Heart right ventricle (tissue), 16 donors: ENCODE measurements at regions not wholly inside any gene's neighbourhood (a gene's known extent, or its start where the extent isn't known, plus 50 kb on each side); places are given as distances from the start of the nearest gene placed in this dataset.
"Not testable (repeated sequence)": the region's sequence is repeated elsewhere in the genome, so short reads cannot be mapped to it uniquely, and the experiment has no call there.

Experiments used
- ATAC-seq, 8 donors: fragments of 200-7000 bp; cut with Tn5 transposase; one replicate each; pipeline ENCODE4 v1.9.1; 2020; ENCODE audit warnings: mild to moderate bottlenecking in 8 of 8, moderate library complexity in 8 of 8, moderate number of reproducible peaks in 1 of 8
- DNase-seq, 2 donors: peaks; one replicate each; pipeline ENCODE4 v3.0.0-alpha.2; 2020
- H3K27ac ChIP-seq, 10 donors: fragments of 200-600 bp; sonication (generic) in 2 of 10; one replicate each; pipeline versions ENCODE4 v1.5.0 to v1.8.0; 2020 to 2022; ENCODE audit warnings: mild to moderate bottlenecking in 3 of 10
- H3K27me3 ChIP-seq, 7 donors: fragments of 200-600 bp; one replicate each; pipeline ENCODE4 v1.8.0; 2021 to 2022; ENCODE audit warnings: mild to moderate bottlenecking in 2 of 7
- H3K36me3 ChIP-seq, 9 donors: fragments of 200-600 bp; sonication (generic) in 1 of 9; one replicate each; pipeline versions ENCODE4 v1.5.0 to v1.8.0; 2020 to 2022; ENCODE audit warnings: mild to moderate bottlenecking in 2 of 9
- H3K4me1 ChIP-seq, 9 donors: fragments of 200-600 bp; sonication (generic) in 1 of 9; one replicate each; pipeline versions ENCODE4 v1.5.0 to v1.8.0; 2020 to 2022; ENCODE audit warnings: mild to moderate bottlenecking in 4 of 9
- H3K4me3 ChIP-seq, 10 donors: fragments of 200-600 bp; sonication (generic) in 2 of 10; one replicate each; pipeline versions ENCODE4 v1.5.0 to v1.8.0; 2020 to 2022; ENCODE audit warnings: mild to moderate bottlenecking in 7 of 10, moderate library complexity in 2 of 10
- H3K9me3 ChIP-seq, 11 donors: fragments of 200-600 bp in 10 of 11; sonication (generic) in 2 of 11; one replicate each; pipeline versions ENCODE4 v1.5.0 to v1.8.0; 2013 to 2022; ENCODE audit warnings: mild to moderate bottlenecking in 2 of 11, control low read depth in 1 of 11, moderate library complexity in 1 of 11
- WGBS, 2 donors: extraction: QIAGEN DNeasy Blood & Tissue Kit; methylation state at CpG; one replicate each; pipeline ENCODE4 v1.1.7; 2013; ENCODE audit warnings: inconsistent platforms in 1 of 2; 5-methylcytosine and 5-hydroxymethylcytosine counted together
- intact Hi-C, 10 donors: fragments of 100-400 bp; cut with DNase I; formaldehyde crosslinking; loops; one replicate each; pipeline versions ENCODE4 v1.11.1 to v1.14.2; 2022
- TF ChIP-seq, protein P1 (sequence below), 9 donors: fragments of 200-600 bp; sonication (generic) in 2 of 9; IDR thresholded peaks; one replicate each; pipeline versions ENCODE4 v1.5.0 to v1.8.0; 2021 to 2022; ENCODE audit warnings: antibody characterized with exemption in 9 of 9, mild to moderate bottlenecking in 5 of 9, moderate library complexity in 1 of 9
- donor health status: Arrhythmogenic right ventricular cardiomyopathy.
- donor health status: ischemic (EF 13 %, LVEDD 7.1; RV severe dilation, severe dysfunction).
- donor health status: healthy with polysubstance abuse.
- donor health status: DM: no; HTN: yes; CAD: no.
- donor health status: DM: no; HTN: no; CAD: no.
- donor health status: ischemic (EF 25% LVEDD 6.9; RV normal size, moderate dysfunction).
- donor health status: ischemic (EF 25% LVEDD 5.7; RV mildly dilated, moderate dysfunction).
- donor health status: healthy.
- donor health status: DM: yes; HTN: yes; CAD: no.
- donor health status: Ischemic cardiomyopathy.
- donor health status: ischemic (EF 35%, LVEDD 5.7; RV mildly dilated, moderate dysfunction).
- donor health status: nonischemic (EF 11% LVEDD 7.7; RV severe dilation, severe dysfunction).
- donor health status: DM: yes; HTN: yes; CAD: no.
- donor health status: PGD.
- donor health status: ischemic (EF 29% LVEDD 5.4; RV normal size, mild dysfunction).
- donor health status: nonischemic (EF 23%, LVEDD 6.1; RV moderate dilation, normal function).

DNA sequence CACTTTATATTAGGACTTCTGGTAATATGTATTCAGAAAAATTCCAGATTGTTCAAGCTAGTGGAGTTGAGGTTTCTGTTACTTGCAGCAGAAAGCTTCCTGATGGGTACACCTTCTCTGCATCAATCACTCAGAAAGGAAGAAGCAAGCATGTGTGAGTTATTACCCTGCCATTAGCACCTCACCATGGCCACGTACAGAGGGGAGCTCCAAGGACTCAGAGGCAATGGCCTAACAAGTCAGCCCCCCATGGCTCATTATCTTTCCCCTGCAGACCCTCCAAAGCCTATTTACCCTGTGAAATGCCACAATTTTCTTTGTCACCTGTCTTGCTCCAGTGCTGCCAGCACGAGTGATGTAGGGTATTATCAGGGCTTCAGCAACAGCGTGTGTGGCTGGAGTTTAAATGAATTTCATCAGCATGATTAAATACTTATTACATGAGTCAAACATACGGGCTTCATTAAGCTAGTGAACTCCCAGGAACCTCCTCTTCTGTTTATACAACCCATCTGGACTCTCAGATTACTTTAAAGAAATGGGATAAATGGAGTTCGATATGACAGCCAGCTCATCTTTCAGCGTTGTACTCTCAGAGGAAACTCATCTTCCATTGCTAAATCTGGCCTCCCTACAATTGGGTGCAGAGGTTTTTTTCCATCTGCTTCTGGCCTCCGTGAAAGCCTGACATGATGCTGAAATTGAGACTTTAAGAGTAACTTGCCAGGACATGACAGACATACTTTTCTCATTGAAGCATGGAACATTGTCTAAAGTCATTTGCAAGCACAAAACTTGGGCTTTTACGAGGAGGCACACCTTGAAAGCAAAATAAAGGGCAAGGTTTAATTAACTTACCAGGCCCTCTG lies 135.9 kb downstream of the TMEM30B start:
- Histone ChIP-seq H3K27ac (peak overlapping the region in 8 of 10 donors; percentile 35 to 78 (median 58)), H3K27me3 (no peaks in the 10 kb centered on the region), H3K4me3 (no peak overlapping the region), H3K9me3 (peaks cover 0 to 19% (median 0%) of the 10 kb centered on the region in 11 donors), H3K4me1 (peaks cover 0 to 28% (median 5%) of the 10 kb centered on the region in 9 donors), H3K36me3 (no peaks in the 10 kb centered on the region)
- peak; percentile 26 to 67 (median 62) for ATAC-seq
- TF ChIP-seq, protein P1, sequence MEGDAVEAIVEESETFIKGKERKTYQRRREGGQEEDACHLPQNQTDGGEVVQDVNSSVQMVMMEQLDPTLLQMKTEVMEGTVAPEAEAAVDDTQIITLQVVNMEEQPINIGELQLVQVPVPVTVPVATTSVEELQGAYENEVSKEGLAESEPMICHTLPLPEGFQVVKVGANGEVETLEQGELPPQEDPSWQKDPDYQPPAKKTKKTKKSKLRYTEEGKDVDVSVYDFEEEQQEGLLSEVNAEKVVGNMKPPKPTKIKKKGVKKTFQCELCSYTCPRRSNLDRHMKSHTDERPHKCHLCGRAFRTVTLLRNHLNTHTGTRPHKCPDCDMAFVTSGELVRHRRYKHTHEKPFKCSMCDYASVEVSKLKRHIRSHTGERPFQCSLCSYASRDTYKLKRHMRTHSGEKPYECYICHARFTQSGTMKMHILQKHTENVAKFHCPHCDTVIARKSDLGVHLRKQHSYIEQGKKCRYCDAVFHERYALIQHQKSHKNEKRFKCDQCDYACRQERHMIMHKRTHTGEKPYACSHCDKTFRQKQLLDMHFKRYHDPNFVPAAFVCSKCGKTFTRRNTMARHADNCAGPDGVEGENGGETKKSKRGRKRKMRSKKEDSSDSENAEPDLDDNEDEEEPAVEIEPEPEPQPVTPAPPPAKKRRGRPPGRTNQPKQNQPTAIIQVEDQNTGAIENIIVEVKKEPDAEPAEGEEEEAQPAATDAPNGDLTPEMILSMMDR (IDR thresholded peaks at IDR 0.05): no peak
- 41 to 50% methylated on average over 8 of the region's 8 CpGs for WGBS, 2 donors
- peak in 1 of 2 donors; percentile 17 for DNase-seq
- intact Hi-C loops: no loop called here

DNA sequence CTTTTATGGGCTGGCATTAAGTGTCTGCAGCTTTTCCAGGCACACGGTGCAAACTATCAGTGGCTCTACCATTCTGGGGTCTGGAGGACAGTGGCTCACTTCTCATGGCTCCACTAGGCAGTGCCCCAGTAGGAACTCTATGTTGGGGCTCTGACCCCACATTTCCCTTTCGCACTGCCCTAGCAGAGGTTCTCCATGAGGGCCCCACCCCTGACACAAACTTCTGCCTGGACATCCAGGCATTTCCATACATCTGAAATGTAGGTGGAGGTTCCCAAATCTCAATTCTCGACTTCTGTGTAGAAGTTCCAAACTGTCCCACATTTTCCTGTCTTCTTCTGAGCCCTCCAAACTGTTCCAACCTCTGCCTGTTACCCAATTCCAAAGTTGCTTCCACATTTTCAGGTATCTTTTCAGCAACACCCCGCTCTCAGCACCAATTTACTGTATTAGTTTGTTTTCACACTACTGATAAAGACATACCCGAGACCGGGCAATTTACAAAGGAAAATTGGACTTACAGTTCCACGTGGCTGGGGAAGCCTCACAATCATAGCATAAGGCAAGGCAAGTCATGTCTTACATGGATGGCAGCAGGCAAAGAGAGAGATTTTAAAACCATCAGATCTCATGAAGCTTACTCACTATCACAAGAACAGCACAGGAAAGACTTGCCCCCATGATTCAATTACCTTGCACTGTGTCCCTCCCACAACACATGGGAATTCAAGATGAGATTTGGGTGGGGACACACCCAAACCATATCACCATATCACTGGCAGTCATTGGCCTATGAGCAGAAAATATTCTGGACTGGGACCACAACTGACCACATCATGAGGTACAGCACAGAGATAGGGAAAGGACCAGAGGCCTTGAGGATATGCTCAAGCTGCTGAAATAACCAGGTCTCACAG lies 136.8 kb downstream of the TMEM30B start:
- peak overlapping the region in 5 of 10 donors; percentile 33 to 78 (median 64) for H3K27ac ChIP-seq
- H3K27me3 ChIP-seq, DNase-seq, ATAC-seq, intact Hi-C loops, H3K4me3 ChIP-seq, H3K36me3 ChIP-seq: not testable (repeated sequence)
- WGBS, 2 donors: 84 to 97% methylated on average over 7 of the region's 7 CpGs
- peaks cover 0 to 28% (median 5%) of the 10 kb centered on the region in 9 donors for H3K4me1 ChIP-seq
- peaks cover 0 to 19% (median 0%) of the 10 kb centered on the region in 11 donors for H3K9me3 ChIP-seq

DNA sequence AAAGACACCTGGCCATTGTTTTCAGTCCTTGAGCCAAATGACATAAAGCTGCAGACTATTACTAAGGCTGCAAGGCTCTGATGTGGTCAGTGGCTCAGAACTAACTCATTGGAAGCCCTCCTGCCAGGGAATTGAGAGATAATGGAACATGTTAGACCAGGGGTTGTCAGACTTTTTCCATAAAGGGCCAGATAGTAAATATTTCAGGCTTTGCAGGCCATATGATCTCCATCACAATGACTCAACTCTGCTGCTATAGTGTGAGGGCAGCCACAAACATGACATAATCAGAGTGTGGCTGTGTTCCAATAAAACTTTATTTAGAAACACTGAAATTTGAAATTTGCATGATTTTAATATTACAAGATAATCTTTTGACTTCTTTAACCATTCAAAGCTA lies 140.3 kb downstream of the TMEM30B start:
- intact Hi-C loops: no loop called here
- TF ChIP-seq, protein P1 (IDR thresholded peaks at IDR 0.05): no peak
- Histone ChIP-seq H3K27me3 (no peaks in the 10 kb centered on the region), H3K4me1 (peaks cover 0 to 10% (median 0%) of the 10 kb centered on the region in 9 donors), H3K9me3 (peaks cover 0 to 19% (median 0%) of the 10 kb centered on the region in 11 donors), H3K27ac (no peak overlapping the region), H3K36me3 (no peaks in the 10 kb centered on the region), H3K4me3 (no peak overlapping the region)
- ATAC-seq (no peak), DNase-seq (no peak)

DNA sequence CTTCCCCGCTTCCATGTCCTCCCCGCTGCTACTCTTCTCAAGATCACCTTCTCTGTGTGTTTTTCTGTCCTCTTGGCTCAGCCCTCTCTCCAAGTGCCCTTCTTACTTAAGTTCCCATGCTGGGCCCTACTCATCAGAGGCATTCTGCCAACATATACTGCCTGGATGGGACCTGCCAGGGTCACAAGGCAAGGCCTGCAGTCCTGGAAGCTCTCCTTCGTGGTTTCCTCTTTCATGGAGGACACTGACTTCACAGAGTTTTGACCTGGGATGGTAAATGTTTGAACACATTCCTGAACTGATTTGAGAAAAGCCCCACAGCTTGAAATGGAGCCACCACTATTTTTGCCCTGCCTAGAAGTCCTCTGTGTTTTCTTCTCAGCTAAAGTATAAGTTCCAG lies 140.9 kb downstream of the TMEM30B start:
- no peak overlapping the region for H3K27ac ChIP-seq

More for the DNA sequence above, 140.9 kb downstream of the TMEM30B start:
- Histone ChIP-seq H3K36me3 (no peaks in the 10 kb centered on the region), H3K27me3 (no peaks in the 10 kb centered on the region), H3K4me1 (peaks cover 0 to 4% (median 0%) of the 10 kb centered on the region in 9 donors), H3K9me3 (peaks cover 0 to 19% (median 0%) of the 10 kb centered on the region in 11 donors), H3K4me3 (no peak overlapping the region)
- intact Hi-C loops: no loop called here
- TF ChIP-seq, protein P1 (IDR thresholded peaks at IDR 0.05): no peak
- no peak for DNase-seq
- ATAC-seq: no peak
- WGBS, 2 donors: 81 to 89% methylated on average over 3 of the region's 3 CpGs
